Activated B cell treated with CpG ODN at 0.5 μM for 24 hours (primary cell): ENCODE measurements at regions not wholly inside any gene's neighbourhood (a gene's known extent, or its start where the extent isn't known, plus 50 kb on each side); places are given as distances from the start of the nearest gene placed in this dataset.
"Not testable (repeated sequence)": the region's sequence is repeated elsewhere in the genome, so short reads cannot be mapped to it uniquely, and the experiment has no call there.

ENCODE experiments used
- ATAC-seq: fragments of 200-7000 bp; cut with Tn5 transposase; one replicate; pipeline ENCODE4 v1.10.0; 2021; ENCODE audit warnings: low read depth, mild to moderate bottlenecking, moderate library complexity
- CTCF ChIA-PET: fragments of 350-600 bp; sonication (Branson Sonifier 250); formaldehyde crosslinking; loops from one replicate; lab custom pipeline; 2021; ENCODE audit warnings: antibody characterized with exemption; lab: Charles Lee
- POLR2A ChIA-PET: fragments of 350-600 bp; sonication (Branson Sonifier 250); formaldehyde crosslinking; loops from one replicate; lab custom pipeline; 2021; ENCODE audit warnings: antibody characterized with exemption; lab: Charles Lee
- DNase-seq: peaks from one replicate; pipeline ENCODE4 v3.0.0; 2022
- H3K27ac Mint-ChIP-seq: one replicate; pipeline ENCODE4 v1.8.0; 2020; ENCODE audit warnings: mixed read lengths
- H3K27me3 Mint-ChIP-seq: one replicate; pipeline ENCODE4 v1.8.0; 2021; ENCODE audit warnings: mixed read lengths
- H3K36me3 Mint-ChIP-seq: one replicate; pipeline ENCODE4 v1.8.0; 2021; ENCODE audit warnings: low read depth, mixed read lengths
- H3K4me1 Mint-ChIP-seq: one replicate; pipeline ENCODE4 v1.8.0; 2021; ENCODE audit warnings: mixed read lengths
- H3K4me3 Mint-ChIP-seq: one replicate; pipeline ENCODE4 v1.8.0; 2020; ENCODE audit warnings: mild to moderate bottlenecking, mixed read lengths
- H3K9me3 Mint-ChIP-seq: one replicate; pipeline ENCODE4 v1.8.0; 2020; ENCODE audit warnings: mixed read lengths
- intact Hi-C: fragments of 100-400 bp; cut with micrococcal nuclease; formaldehyde crosslinking; loops from one replicate; pipeline ENCODE4 v1.15.1; 2024
- TF ChIP-seq, protein P1 (sequence below): fragments of 200-600 bp; IDR thresholded peaks from one replicate; pipeline ENCODE4 v1.8.0; 2022; ENCODE audit warnings: antibody characterized with exemption, mild to moderate bottlenecking

DNA sequence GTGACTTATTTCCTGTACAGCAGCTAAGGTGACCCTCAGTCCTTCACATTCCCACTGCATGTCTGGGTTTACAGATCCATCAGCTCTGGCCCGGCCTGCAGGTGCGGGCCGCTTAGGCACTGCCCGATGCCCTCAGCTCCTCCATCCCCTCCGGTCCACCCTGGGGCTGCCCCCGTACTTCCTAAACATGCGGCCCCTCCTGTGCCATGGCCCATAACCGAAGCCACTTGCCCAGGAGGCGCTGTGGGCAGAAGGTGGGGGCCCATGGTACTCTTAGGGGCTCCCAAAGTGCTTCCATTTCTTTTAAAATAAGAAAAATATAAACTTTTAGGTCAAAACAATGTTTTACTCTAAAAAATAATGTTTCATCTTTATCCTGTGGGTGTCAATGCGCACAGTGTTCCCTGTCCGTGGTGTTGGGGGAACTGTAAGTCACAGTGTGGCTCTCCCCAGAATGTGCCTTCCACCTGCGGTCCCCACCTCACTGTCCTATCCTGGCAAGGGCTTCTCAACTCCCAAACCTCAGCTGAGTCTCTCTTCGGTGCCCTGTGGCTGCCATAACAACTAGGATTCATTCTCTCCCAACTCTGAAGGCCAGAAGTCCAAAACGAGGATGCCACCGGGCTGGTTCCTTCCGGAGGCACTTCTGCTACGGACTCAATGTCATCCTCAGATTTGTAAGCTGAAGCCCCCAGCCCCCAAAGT lies 132.7 kb upstream of the LPCAT1 start:
- ChIA-PET POLR2A (no interaction called here), CTCF (interaction anchor here (2.5 kb wide), 1 partner anchor 12 kb away, joined by 12 read pairs; no protein-coding TSS in a partner anchor)
- TF ChIP-seq, protein P1, sequence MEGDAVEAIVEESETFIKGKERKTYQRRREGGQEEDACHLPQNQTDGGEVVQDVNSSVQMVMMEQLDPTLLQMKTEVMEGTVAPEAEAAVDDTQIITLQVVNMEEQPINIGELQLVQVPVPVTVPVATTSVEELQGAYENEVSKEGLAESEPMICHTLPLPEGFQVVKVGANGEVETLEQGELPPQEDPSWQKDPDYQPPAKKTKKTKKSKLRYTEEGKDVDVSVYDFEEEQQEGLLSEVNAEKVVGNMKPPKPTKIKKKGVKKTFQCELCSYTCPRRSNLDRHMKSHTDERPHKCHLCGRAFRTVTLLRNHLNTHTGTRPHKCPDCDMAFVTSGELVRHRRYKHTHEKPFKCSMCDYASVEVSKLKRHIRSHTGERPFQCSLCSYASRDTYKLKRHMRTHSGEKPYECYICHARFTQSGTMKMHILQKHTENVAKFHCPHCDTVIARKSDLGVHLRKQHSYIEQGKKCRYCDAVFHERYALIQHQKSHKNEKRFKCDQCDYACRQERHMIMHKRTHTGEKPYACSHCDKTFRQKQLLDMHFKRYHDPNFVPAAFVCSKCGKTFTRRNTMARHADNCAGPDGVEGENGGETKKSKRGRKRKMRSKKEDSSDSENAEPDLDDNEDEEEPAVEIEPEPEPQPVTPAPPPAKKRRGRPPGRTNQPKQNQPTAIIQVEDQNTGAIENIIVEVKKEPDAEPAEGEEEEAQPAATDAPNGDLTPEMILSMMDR: no peak
- no peaks in the 10 kb centered on the region for H3K36me3 Mint-ChIP-seq
- peaks cover 28% of the 10 kb centered on the region for H3K4me1 Mint-ChIP-seq
- H3K9me3 Mint-ChIP-seq: no peaks in the 10 kb centered on the region
- DNase-seq (no peak), ATAC-seq (no peak)
- no peak overlapping the region for H3K27ac Mint-ChIP-seq
- no peak overlapping the region for H3K4me3 Mint-ChIP-seq
- peaks cover 19% of the 10 kb centered on the region for H3K27me3 Mint-ChIP-seq
- intact Hi-C loops: no loop called here

DNA sequence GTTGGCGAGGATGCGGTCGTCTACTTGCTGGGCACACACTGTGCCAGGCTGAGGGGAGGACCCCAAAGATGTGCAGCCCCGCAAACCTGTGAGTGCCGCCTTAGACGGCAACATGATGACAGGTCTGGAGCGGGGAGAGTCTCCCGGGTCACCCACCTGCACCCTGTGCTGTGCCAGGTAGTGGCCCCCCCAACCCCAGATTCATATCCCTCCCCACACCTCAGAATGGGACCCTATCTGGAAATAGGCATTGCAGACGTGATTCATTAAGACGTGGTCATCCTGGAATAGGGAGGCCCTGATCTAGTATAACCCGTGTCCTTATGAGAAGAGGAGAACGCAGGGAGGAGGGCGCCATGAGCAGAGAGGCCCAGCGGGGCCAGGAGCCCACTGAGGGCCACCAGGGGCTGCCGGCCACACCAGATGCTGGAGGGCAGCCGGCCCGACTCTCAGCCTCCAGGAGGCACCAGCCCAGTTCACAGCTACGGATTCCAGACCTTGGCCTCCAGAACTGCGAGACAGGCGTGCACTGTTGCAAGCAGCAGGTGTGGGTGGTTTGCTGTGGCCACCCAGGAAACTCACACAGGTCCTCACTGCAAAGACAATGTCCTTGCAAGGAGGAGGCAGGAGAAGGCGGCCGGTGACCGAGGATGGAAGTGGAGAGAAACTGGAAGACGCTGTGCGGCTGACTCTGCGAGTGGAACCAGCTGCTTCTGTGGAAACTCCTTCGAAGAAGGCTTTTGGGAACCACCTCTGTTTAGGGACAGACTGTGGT lies 131.9 kb upstream of the LPCAT1 start:
- ChIA-PET CTCF (interaction anchor here (2.5 kb wide), 1 partner anchor 11 kb away, joined by 12 read pairs; no protein-coding TSS in a partner anchor), POLR2A (interaction anchor here (1.8 kb wide), 1 partner anchor 22 kb away, joined by 4 read pairs; no protein-coding TSS in a partner anchor)
- Mint-ChIP-seq H3K4me3 (no peak overlapping the region), H3K36me3 (no peaks in the 10 kb centered on the region), H3K9me3 (no peaks in the 10 kb centered on the region), H3K27ac (no peak overlapping the region), H3K4me1 (peaks cover 28% of the 10 kb centered on the region), H3K27me3 (peaks cover 17% of the 10 kb centered on the region)
- intact Hi-C loops: no loop called here
- DNase-seq (no peak), ATAC-seq (no peak)
- TF ChIP-seq, protein P1: no peak

DNA sequence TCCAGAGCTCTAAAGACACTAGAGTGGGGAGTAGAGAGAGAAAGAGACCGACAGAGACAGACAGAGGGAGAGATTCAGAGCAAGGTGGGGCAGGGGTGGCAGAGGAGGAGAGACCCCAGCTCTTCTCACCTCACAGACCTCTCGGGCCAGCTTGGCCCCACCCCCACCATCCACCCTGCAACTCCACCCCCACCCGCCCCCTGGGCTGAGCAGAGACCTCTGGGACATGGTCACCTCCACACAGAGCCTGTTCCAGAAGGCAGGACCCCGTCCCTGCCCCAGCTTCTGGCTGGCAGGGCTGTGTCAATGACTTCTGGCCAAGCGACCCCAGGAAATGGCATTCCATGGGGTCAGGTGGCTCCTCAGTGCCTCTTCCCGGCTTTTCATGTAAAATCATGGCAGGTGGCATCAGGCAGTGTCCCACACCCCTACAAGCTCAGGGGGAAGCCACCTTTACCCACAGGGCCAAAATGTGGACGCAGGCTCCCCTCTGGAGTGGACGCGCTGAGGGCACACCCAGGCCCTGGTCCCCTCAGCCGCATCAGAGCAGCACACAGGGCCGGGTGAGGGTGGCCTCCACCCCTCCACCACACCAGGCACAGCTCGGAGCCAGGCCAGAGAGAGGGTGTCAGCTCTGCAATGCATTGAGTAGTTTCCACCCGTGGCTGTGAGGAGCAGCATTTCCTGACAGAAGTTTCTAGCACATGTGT lies 131.2 kb upstream of the LPCAT1 start:
- H3K27me3 Mint-ChIP-seq: peaks cover 20% of the 10 kb centered on the region

DNA sequence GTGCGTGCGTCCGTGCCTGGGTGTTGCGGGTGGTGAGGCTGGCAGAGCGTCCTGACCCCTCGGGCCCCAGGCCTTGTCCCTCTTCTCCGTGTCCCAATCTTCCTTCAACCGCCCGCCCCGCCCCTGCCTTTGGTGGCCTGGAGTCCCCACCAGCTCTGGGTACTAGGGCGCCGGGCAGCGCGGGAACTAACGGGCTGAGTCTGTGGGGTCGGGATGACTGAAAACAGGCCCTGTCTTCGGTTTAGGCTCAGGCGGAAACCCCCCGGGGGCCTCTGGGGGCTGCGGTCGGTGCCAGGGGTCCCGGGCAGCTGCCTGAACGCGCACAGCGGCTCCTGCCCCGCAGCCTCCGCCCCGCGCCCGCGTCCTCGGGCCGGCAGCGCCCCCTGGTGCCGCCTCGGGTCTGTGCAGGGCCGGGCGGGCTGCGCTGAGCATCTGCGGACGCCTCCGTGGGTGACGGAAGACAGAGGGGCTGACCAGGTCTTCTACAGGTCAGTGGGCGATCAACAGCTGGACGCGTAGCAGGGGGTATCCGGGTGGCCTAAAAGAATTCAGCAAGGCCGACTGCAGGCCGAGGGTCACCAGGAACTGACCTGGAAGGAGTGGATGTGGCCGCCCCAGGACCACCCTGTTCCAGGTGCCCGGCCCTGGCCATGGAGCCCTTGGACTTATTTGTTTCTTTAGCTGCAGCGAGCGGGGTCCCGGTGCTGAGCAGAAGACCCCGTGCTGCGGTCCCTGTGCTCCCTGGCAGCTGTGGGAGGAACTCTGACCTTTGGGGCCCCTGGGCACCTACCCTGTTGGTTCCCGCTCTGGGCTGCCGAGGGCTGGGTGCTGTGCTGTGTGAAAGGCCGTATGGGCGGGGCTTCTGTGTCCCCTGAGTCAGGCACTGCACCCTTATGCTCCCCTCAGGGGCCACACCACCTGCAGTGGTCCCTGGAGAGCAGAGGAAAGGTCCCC lies 130.2 kb upstream of the LPCAT1 start:
- ATAC-seq: peak; percentile 83

More for the DNA sequence above, 131.2 kb upstream of the LPCAT1 start:
- intact Hi-C loops: loop anchor here (5.0 kb wide), 1 partner anchor 142 kb away; the partner anchor contains the start of gene MRPL36
- no peak for ATAC-seq
- H3K36me3 Mint-ChIP-seq: no peaks in the 10 kb centered on the region
- no peaks in the 10 kb centered on the region for H3K9me3 Mint-ChIP-seq
- TF ChIP-seq, protein P1: no peak
- peaks cover 28% of the 10 kb centered on the region for H3K4me1 Mint-ChIP-seq
- ChIA-PET CTCF (interaction anchor here (2.5 kb wide), 1 partner anchor 10 kb away, joined by 12 read pairs; no protein-coding TSS in a partner anchor), POLR2A (interaction anchor here (1.0 to 1.8 kb wide), 4 partner anchors 10 to 175 kb away, joined by 3 to 4 read pairs (median 4); partner anchors contain the start of gene NDUFS6)
- DNase-seq: peak; percentile 14
- no peak overlapping the region for H3K27ac Mint-ChIP-seq
- peak overlapping the region; percentile 51 for H3K4me3 Mint-ChIP-seq

More for the DNA sequence above, 130.2 kb upstream of the LPCAT1 start:
- DNase-seq: peak; percentile 61
- Mint-ChIP-seq H3K27me3 (peaks cover 22% of the 10 kb centered on the region), H3K4me3 (peak overlapping the region; percentile 66), H3K4me1 (peaks cover 32% of the 10 kb centered on the region)
- POLR2A ChIA-PET: interaction anchor here (0.9 to 1.8 kb wide), 9 partner anchors 9 to 761 kb away, joined by 3 to 6 read pairs (median 4); partner anchors contain the start of genes BRD9, NDUFS6 and TRIP13
- not testable (repeated sequence) for H3K9me3 Mint-ChIP-seq, H3K36me3 Mint-ChIP-seq, H3K27ac Mint-ChIP-seq
- intact Hi-C loops: loop anchor here (5.0 kb wide), 1 partner anchor 143 kb away; the partner anchor contains the start of gene MRPL36
- CTCF ChIA-PET: interaction anchor here (1.2 to 2.5 kb wide), 5 partner anchors 9 to 730 kb away, joined by 3 to 12 read pairs (median 6); no protein-coding TSS in a partner anchor
